ENCODE measurements at regions not wholly inside any gene's neighbourhood (a gene's known extent, or its start where the extent isn't known, plus 50 kb on each side); places are given as distances from the start of the nearest gene placed in this dataset.

GRCh38 chr12:125218952-125219351, 153.7 kb downstream of the AACS start:
- TF ChIP-seq EZH2phosphoT487 (IDR thresholded peaks at IDR 0.05; ENCODE audit: borderline replicate concordance, low read length) (no peak), EZH2 (IDR thresholded peaks at IDR 0.05; ENCODE audit: low read length, unreplicated experiment) (no peak), CTCF (conservative IDR thresholded peaks at IDR 0.05; ENCODE audit: low read depth, low read length) (no peak)
- Histone ChIP-seq H3K9me2 (replicated peaks; ENCODE audit: low read length) (no peaks in the 10 kb centered on the region), H2AFZ (ENCODE audit: low read length) (no peak overlapping the region), H3K36me3 (ENCODE audit: low read depth, low read length) (no peaks in the 10 kb centered on the region), H3K27me3 (ENCODE audit: low read length) (peaks cover 90% of the 10 kb centered on the region), H4K20me1 (ENCODE audit: low read length) (no peaks in the 10 kb centered on the region), H3K9ac (ENCODE audit: low read length) (no peak overlapping the region), H3K27ac (ENCODE audit: low read length) (no peak overlapping the region), H3K79me2 (ENCODE audit: low read length) (no peaks in the 10 kb centered on the region), H3K4me3 (ENCODE audit: low read length) (no peak overlapping the region), H3K4me2 (ENCODE audit: low read length) (no peak overlapping the region), H3K4me1 (ENCODE audit: insufficient read depth, low read length) (no peaks in the 10 kb centered on the region), H3F3A (ENCODE audit: low read length, unreplicated experiment) (no peaks in the 10 kb centered on the region), H3K9me3 (ENCODE audit: low read length) (no peaks in the 10 kb centered on the region)
- POLR2A ChIA-PET (ENCODE audit: unreplicated experiment), result no interaction called here
- BruUV-seq (replicated peaks), result no TSS peak
- no peak for DNase-seq
- no peak for ATAC-seq
- CTCF ChIA-PET, result no interaction called here
- intact Hi-C loops (cut with micrococcal nuclease), result no loop called here

GRCh38 chr12:125220404-125221273, 155.4 kb downstream of the AACS start:
- no peak for DNase-seq
- no peak overlapping the region for H3K9ac ChIP-seq (ENCODE audit: low read length)
- no peaks in the 10 kb centered on the region for H3K79me2 ChIP-seq (ENCODE audit: low read length)
- H3F3A ChIP-seq (ENCODE audit: low read length, unreplicated experiment), result no peaks in the 10 kb centered on the region
- H3K9me3 ChIP-seq (ENCODE audit: low read length), result no peaks in the 10 kb centered on the region
- ATAC-seq, result peak; percentile 13; the same call in 1 of the 2 replicates
- H3K4me2 ChIP-seq (ENCODE audit: low read length), result no peak overlapping the region
- no peaks in the 10 kb centered on the region for H4K20me1 ChIP-seq (ENCODE audit: low read length)
- peaks cover 92% of the 10 kb centered on the region for H3K27me3 ChIP-seq (ENCODE audit: low read length)
- no TSS peak for BruUV-seq (replicated peaks)
- H3K27ac ChIP-seq (ENCODE audit: low read length), result no peak overlapping the region
- ChIA-PET POLR2A (ENCODE audit: unreplicated experiment) (no interaction called here), CTCF (no interaction called here)
- H3K4me1 ChIP-seq (ENCODE audit: insufficient read depth, low read length), result no peaks in the 10 kb centered on the region
- H3K4me3 ChIP-seq (ENCODE audit: low read length), result no peak overlapping the region
- no peaks in the 10 kb centered on the region for H3K9me2 ChIP-seq (replicated peaks; ENCODE audit: low read length)
- intact Hi-C loops (cut with micrococcal nuclease), result no loop called here
- TF ChIP-seq EZH2phosphoT487 (IDR thresholded peaks at IDR 0.05; ENCODE audit: borderline replicate concordance, low read length) (no peak), EZH2 (IDR thresholded peaks at IDR 0.05; ENCODE audit: low read length, unreplicated experiment) (no peak), CTCF (conservative IDR thresholded peaks at IDR 0.05; ENCODE audit: low read depth, low read length) (no peak)
- no peaks in the 10 kb centered on the region for H3K36me3 ChIP-seq (ENCODE audit: low read depth, low read length)
- no peak overlapping the region for H2AFZ ChIP-seq (ENCODE audit: low read length)

GRCh38 chr12:125221602-125222001, 156.4 kb downstream of the AACS start:
- Histone ChIP-seq H4K20me1 (ENCODE audit: low read length) (no peaks in the 10 kb centered on the region), H3K4me2 (ENCODE audit: low read length) (no peak overlapping the region), H3K4me3 (ENCODE audit: low read length) (no peak overlapping the region), H3K9ac (ENCODE audit: low read length) (no peak overlapping the region), H3K27ac (ENCODE audit: low read length) (no peak overlapping the region), H2AFZ (ENCODE audit: low read length) (no peak overlapping the region), H3K4me1 (ENCODE audit: insufficient read depth, low read length) (no peaks in the 10 kb centered on the region), H3K9me2 (replicated peaks; ENCODE audit: low read length) (no peaks in the 10 kb centered on the region), H3K9me3 (ENCODE audit: low read length) (no peaks in the 10 kb centered on the region), H3K27me3 (ENCODE audit: low read length) (peaks cover 92% of the 10 kb centered on the region), H3F3A (ENCODE audit: low read length, unreplicated experiment) (no peaks in the 10 kb centered on the region), H3K36me3 (ENCODE audit: low read depth, low read length) (no peaks in the 10 kb centered on the region), H3K79me2 (ENCODE audit: low read length) (no peaks in the 10 kb centered on the region)
- BruUV-seq (replicated peaks), result no TSS peak
- no peak for TF ChIP-seq CTCF (conservative IDR thresholded peaks at IDR 0.05; ENCODE audit: low read depth, low read length)
- TF ChIP-seq EZH2 (IDR thresholded peaks at IDR 0.05; ENCODE audit: low read length, unreplicated experiment), result no peak
- no peak for TF ChIP-seq EZH2phosphoT487 (IDR thresholded peaks at IDR 0.05; ENCODE audit: borderline replicate concordance, low read length)
- POLR2A ChIA-PET (ENCODE audit: unreplicated experiment), result no interaction called here
- CTCF ChIA-PET, result no interaction called here
- intact Hi-C loops (cut with micrococcal nuclease), result no loop called here
- ATAC-seq, result no peak
- no peak for DNase-seq

All from PC-3 (cell line).